Thoracic aorta (tissue), 2 donors: ENCODE measurements at regions not wholly inside any gene's neighbourhood (a gene's known extent, or its start where the extent isn't known, plus 50 kb on each side); places are given as distances from the start of the nearest gene placed in this dataset.

ENCODE experiments used
- ATAC-seq: fragments of 150-250 bp; one replicate; pipeline ENCODE4 v1.8.0; 2017; ENCODE audit warnings: low read depth; ENCODE audit not compliant: insufficient number of reproducible peaks, low FRiP score
- DNase-seq: peaks from one replicate; pipeline ENCODE4 v3.0.0-alpha.2; 2020; ENCODE audit warnings: low spot score
- H3K27ac ChIP-seq, 2 donors: fragments of 200-600 bp; sonication (generic); 1 replicate in 1 of 2; 2 replicates in 1 of 2; pipeline ENCODE4 v1.5.1; 2016; ENCODE audit warnings: mild to moderate bottlenecking in 2 of 2, moderate library complexity in 2 of 2
- H3K27me3 ChIP-seq: fragments of 200-600 bp; sonication (generic); replicated peaks from 2 replicates; pipeline ENCODE4 v1.6.0; 2016; ENCODE audit warnings: mild to moderate bottlenecking; ENCODE audit not compliant: insufficient read depth
- H3K36me3 ChIP-seq: fragments of 200-600 bp; sonication (generic); one replicate; pipeline ENCODE4 v1.5.1; 2016
- H3K4me1 ChIP-seq, 2 donors: fragments of 200-600 bp; sonication (generic); 1 replicate in 1 of 2; 2 replicates in 1 of 2; pipeline versions ENCODE4 v1.5.1 to v1.6.0; 2016; ENCODE audit warnings: low read depth in 2 of 2, mild to moderate bottlenecking in 1 of 2; ENCODE audit not compliant: control insufficient read depth in 1 of 2
- H3K4me3 ChIP-seq: fragments of 200-600 bp; sonication (generic); 2 replicates; pipeline ENCODE4 v1.5.1; 2016; ENCODE audit warnings: mild to moderate bottlenecking
- H3K9me3 ChIP-seq: fragments of 200-600 bp; sonication (generic); 2 replicates; pipeline ENCODE4 v1.5.1; 2016
- TF ChIP-seq, protein P1 (sequence below): fragments of 200-600 bp; sonication (generic); IDR thresholded peaks from one replicate; pipeline ENCODE4 v1.5.1; 2019; ENCODE audit warnings: antibody characterized with exemption

DNA sequence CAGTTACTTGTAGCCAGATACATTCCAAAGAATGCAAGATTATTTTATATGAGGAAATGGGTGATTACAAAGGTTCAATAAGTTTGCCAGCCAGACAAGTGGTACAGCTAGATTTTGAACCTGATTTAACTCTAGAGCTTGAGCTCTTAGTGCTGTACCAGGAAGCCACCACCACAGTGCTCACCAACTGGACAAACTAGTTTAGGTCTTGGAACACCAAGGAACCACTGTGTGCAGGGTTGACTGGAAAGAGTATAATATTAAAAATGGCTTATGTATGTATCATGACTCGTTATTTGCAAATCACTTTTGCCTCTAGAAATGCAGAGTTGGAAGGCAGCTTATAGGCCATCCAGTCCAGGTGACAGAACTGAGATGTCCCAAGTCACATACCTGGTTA lies 177.2 kb downstream of the TXNL1 start:
- TF ChIP-seq, protein P1, sequence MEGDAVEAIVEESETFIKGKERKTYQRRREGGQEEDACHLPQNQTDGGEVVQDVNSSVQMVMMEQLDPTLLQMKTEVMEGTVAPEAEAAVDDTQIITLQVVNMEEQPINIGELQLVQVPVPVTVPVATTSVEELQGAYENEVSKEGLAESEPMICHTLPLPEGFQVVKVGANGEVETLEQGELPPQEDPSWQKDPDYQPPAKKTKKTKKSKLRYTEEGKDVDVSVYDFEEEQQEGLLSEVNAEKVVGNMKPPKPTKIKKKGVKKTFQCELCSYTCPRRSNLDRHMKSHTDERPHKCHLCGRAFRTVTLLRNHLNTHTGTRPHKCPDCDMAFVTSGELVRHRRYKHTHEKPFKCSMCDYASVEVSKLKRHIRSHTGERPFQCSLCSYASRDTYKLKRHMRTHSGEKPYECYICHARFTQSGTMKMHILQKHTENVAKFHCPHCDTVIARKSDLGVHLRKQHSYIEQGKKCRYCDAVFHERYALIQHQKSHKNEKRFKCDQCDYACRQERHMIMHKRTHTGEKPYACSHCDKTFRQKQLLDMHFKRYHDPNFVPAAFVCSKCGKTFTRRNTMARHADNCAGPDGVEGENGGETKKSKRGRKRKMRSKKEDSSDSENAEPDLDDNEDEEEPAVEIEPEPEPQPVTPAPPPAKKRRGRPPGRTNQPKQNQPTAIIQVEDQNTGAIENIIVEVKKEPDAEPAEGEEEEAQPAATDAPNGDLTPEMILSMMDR, result no peak
- Histone ChIP-seq H3K36me3 (no peaks in the 10 kb centered on the region), H3K27ac (no peak overlapping the region), H3K4me3 (no peak overlapping the region), H3K4me1 (peaks cover 4 to 14% of the 10 kb centered on the region in 2 donors), H3K9me3 (peaks cover 2% of the 10 kb centered on the region), H3K27me3 (no peaks in the 10 kb centered on the region)
- no peak for DNase-seq
- ATAC-seq, result no peak

DNA sequence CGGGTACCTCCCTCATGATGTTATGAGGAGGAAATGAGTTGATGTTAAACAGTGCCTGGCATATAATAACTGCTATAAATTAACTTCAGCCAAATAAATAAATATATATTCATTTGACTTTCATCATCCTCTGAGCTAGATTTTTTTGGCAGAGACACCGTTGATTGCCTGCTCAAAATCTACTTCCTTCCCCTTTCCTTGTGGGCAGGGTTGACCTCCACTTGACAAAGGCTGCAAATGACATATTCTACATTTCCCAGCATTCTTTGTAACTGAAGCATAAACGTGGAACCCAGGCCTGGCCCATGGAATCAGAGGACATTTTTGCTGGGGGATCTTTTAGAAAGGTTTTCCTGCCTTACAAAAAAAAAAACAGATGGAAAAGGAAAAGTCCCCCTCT lies 177.8 kb downstream of the TXNL1 start:
- H3K27me3 ChIP-seq, result no peaks in the 10 kb centered on the region
- ATAC-seq (no peak), DNase-seq (no peak)
- H3K27ac ChIP-seq, result no peak overlapping the region
- TF ChIP-seq, protein P1, result no peak
- no peak overlapping the region for H3K4me3 ChIP-seq
- H3K36me3 ChIP-seq, result no peaks in the 10 kb centered on the region
- H3K4me1 ChIP-seq, result peaks cover 4 to 14% of the 10 kb centered on the region in 2 donors
- peaks cover 2% of the 10 kb centered on the region for H3K9me3 ChIP-seq

DNA sequence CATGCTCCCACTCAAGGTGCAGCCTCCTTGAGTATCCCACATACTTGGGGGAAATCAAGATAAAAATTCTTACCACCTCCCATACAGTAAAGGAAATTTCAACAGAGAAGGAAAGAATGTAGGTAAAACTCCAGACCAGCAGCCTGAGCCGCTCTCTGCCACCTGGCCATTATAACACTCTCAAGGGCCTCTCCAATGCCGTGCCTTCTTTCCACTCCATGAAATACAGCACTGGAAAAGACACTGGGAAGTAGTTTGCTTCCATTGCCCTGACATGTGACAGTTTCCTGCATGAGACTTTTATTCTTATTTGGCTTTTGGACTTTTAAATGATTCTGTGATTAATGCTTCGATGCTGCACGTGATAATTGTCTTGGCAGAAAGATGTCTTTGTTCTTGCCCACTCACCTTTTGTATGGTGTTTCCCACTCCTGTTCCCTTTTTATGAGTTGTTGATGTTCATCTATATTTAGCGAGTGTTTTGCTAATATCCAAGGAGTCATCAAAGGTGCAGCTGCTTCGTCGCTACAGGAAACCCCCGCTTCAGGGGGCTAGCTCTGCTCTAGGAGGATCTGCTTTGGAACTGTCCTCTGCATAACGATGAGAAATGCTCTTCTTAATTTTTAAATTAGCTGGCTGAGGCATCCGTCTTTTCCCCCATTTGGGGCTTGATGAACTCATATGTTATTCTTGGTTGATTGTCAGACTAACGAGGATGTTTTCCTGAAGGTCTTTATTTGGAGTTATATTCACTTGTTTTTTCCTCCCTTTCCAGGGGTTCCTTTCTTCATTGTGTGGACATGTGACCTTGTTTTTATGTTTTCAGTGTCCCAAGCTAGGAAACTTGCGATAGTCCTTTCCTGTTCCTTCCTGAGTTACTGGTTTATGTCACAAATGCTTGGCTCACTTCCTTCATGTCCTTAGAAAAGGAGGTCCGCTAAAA lies 179.4 kb downstream of the TXNL1 start:
- Histone ChIP-seq H3K4me3 (no peak overlapping the region), H3K27me3 (no peaks in the 10 kb centered on the region), H3K36me3 (no peaks in the 10 kb centered on the region), H3K4me1 (peaks cover 4 to 14% of the 10 kb centered on the region in 2 donors), H3K27ac (no peak overlapping the region), H3K9me3 (no peaks in the 10 kb centered on the region)
- TF ChIP-seq, protein P1, result no peak
- ATAC-seq (no peak), DNase-seq (no peak)

DNA sequence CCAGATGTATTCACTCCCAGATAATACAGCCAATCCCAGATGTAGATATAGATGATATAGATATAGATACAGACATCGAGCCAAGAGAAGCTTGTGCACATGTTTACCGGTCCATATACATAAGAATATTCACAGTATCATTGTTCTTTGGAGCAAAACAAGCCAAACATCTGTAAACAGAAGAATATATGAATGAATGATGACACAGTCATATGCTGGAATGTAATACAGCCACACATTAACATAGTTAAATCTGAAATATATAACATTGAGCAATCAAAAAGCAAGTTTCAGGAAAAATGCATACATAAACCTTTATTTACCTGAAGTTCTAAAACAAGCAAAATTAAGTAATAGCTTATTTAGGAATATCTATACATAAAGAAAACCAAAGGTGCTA lies 182.5 kb downstream of the TXNL1 start:
- ATAC-seq (no peak), DNase-seq (no peak)
- Histone ChIP-seq H3K27me3 (no peaks in the 10 kb centered on the region), H3K27ac (no peak overlapping the region), H3K4me3 (no peak overlapping the region), H3K4me1 (peaks cover 4 to 14% of the 10 kb centered on the region in 2 donors), H3K9me3 (no peaks in the 10 kb centered on the region), H3K36me3 (no peaks in the 10 kb centered on the region)
- TF ChIP-seq, protein P1, result no peak

DNA sequence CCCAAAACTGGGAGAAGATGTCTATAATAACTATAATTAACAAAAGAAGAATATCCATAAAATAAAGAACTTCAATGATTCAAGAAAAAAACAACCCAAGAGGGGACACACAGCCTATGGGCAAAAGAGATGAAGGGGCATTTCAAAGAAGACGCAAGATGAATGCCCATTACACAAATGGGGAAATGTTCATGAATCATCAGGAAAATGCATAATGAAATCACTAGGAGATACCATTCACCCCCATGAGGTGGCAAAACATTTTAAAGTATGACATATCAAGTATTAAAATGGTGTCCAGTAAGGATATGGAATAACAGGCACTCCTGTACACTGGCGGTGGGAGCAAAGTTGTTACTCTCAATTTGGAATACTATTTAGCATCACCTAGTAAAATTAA lies 183.3 kb downstream of the TXNL1 start:
- Histone ChIP-seq H3K4me1 (peaks cover 4 to 14% of the 10 kb centered on the region in 2 donors), H3K9me3 (no peaks in the 10 kb centered on the region), H3K27ac (no peak overlapping the region), H3K4me3 (no peak overlapping the region), H3K27me3 (no peaks in the 10 kb centered on the region), H3K36me3 (no peaks in the 10 kb centered on the region)
- DNase-seq, result no peak
- TF ChIP-seq, protein P1, result no peak
- ATAC-seq, result no peak
